Erythroblast (primary cell): ENCODE measurements at regions not wholly inside any gene's neighbourhood (a gene's known extent, or its start where the extent isn't known, plus 50 kb on each side); places are given as distances from the start of the nearest gene placed in this dataset.

ENCODE experiments used
- DNase-seq, 2 experiments: peaks; one replicate each; lab custom pipeline; 2025; lab: John Stamatoyannopoulos, UW
- GATA1 ChIP-seq: IDR thresholded peaks from 2 replicates; pipeline ENCODE4 v1.6.1; 2011; ENCODE audit warnings: low read depth, mild to moderate bottlenecking, control low read depth, low read length, moderate library complexity
- POLR2A ChIP-seq: IDR thresholded peaks from 2 replicates; pipeline ENCODE4 v1.6.1; 2011; ENCODE audit warnings: mild to moderate bottlenecking, low read length

GRCh38 chr2:13093416-13093991, 376.8 kb downstream of the TRIB2 start:
- TF ChIP-seq POLR2A: no peak
- TF ChIP-seq GATA1: no peak

DNA sequence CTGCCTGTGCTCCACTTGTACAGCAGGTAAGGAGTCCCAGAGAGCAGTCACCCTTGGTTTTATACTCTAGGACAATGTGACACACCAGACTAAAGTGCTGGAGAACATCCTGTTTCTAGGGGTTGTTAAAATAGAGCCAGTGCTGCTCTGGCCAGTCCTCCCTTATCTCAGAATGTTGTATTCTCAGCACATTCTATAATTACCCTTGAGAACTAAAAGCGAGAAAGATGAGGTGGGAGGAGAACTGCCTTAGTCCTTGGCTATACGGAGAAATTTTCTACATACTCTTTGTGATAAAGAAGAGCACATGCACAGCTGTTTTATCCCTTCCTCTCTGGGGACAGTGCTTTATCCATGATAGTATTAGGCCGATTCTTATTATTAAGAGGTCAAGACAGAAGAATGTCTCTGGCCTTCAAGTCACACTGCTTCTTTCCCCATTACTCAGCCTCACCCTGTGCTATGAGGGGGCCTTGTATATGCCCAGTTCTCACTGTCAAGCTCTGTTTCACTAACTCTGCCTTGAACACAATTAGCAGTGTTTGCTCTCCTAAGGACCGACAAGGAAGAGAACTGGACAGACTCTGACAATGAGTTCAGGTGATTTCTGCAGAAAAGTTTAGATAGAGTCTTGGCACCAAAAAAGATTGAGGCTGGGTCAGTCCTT, 385.8 kb downstream of the TRIB2 start:
- DNase-seq: no peak
- TF ChIP-seq GATA1 (no peak), POLR2A (no peak)

More at GRCh38 chr2:13093416-13093991, 376.8 kb downstream of the TRIB2 start:
- no peak for DNase-seq

- no peak for DNase-seq
Measured at GRCh38 chr2:13103151-13103550, 386.4 kb downstream of the TRIB2 start.

GRCh38 chr2:13103778-13104493, 387.2 kb downstream of the TRIB2 start:
- DNase-seq: no peak
- no peak for TF ChIP-seq POLR2A

More at GRCh38 chr2:13103151-13103550, 386.4 kb downstream of the TRIB2 start:
- no peak for TF ChIP-seq GATA1
- TF ChIP-seq POLR2A: no peak

DNA sequence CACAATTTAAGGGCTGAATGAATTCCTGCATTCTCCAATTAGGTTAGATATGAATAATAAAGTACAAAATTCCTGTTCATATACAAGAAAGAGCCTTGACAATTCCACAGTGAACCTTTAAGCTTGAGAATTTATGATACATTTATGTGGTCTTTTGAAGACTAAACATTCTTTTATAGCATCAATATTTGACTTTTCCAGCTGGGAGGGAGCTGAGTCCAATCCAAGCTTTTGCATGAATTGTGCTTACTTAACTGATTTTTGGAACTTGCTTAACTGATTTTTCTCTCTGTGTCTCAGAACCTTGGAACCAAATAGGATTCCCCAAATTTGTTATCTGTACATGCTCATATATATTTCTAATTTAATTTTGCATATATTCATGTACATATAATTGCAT, 388.0 kb downstream of the TRIB2 start:
- TF ChIP-seq POLR2A: no peak
- no peak for TF ChIP-seq GATA1
- DNase-seq: no peak

- TF ChIP-seq GATA1 (no peak), POLR2A (no peak)
- DNase-seq: no peak
Measured at GRCh38 chr2:13106302-13106701, 389.6 kb downstream of the TRIB2 start.

GRCh38 chr2:13109516-13109915, 392.8 kb downstream of the TRIB2 start:
- DNase-seq: no peak
- no peak for TF ChIP-seq GATA1
- no peak for TF ChIP-seq POLR2A

DNA sequence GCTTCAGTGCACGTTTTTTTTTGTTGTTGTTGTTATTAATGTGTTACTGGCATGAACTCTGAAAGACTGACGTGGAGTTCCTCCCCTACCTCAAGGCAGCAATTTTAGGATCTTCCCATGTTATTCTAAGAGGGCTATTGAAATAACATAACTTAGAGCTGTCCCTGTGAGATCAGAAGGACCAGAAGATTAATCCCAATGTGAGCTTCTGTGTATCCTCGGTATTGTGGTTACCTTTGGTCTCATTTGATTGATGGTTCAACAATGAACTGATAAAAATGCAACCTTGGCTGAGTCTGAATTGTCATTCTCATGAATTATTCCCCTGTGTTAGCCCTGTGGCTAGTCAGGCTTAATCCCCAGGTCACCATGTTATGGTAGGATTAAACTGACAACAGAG, 394.1 kb downstream of the TRIB2 start:
- no peak for TF ChIP-seq GATA1
- TF ChIP-seq POLR2A: no peak
- DNase-seq: no peak

- DNase-seq: no peak
- TF ChIP-seq GATA1 (no peak), POLR2A (no peak)
Measured at GRCh38 chr2:13113002-13113401, 396.3 kb downstream of the TRIB2 start.

GRCh38 chr2:13114391-13114790, 397.7 kb downstream of the TRIB2 start:
- TF ChIP-seq GATA1 (no peak), POLR2A (no peak)
- DNase-seq: peak; percentile 38 to 62

DNA sequence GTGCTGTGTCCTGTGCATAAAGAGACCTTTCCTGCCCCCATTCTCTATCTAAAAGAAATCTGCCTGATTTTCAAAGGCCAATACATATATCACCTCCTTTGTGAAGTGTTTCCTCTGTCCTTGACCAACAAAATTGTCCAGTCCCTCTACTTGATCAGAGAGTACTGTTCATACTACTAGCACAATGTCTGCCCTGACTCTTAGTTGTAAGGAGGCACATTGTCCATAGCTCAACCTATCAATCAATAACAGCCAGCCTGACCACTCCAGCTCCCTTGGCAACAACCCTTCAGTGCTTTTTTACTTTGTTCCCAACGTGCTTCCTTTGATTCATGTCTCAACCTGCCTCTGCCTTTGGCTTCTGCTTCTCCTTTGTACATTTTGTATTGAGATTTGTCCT, 398.9 kb downstream of the TRIB2 start:
- TF ChIP-seq GATA1 (no peak), POLR2A (no peak)
- DNase-seq: no peak

DNA sequence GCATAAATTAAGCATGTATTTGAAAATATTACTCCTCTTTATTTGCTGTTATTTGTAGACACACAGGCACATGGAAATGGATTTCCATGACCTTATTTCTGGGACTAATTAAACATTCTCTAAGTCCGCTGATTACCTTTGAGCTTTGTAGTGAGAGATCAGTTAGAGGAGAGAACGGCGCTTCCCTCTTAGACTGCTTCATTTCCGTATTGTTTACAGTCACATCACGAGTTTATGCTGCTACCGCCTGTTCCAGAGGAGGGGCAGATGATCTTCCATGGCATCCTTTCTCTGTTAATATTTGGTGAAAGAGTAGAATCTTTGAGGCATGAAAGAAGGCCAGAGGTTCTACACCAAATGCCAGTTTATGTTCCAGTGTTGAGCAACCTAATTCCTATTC, 404.4 kb downstream of the TRIB2 start:
- TF ChIP-seq GATA1: no peak
- no peak for TF ChIP-seq POLR2A
- no peak for DNase-seq

DNA sequence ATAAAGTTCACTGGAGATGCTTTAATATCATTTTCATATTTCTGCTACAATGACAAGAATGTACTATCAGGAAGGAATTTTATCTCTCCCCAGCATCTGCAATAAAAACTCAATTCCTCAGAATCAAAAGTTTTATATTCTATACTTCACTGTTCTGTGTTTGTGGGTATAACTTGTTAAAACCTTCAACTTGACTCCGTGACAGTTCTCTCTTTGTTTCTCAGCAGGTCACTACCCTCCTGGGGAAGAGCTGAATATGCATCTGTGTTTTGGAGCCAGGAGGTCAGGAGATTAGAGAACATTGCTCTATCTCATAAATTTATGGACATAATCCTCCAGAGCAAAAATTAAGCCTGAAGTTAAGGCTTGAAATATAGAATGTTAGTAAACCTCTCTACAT, 411.4 kb downstream of the TRIB2 start:
- TF ChIP-seq GATA1 (no peak), POLR2A (no peak)

GRCh38 chr2:13135369-13135768, 418.6 kb downstream of the TRIB2 start:
- no peak for TF ChIP-seq POLR2A
- no peak for TF ChIP-seq GATA1
- no peak for DNase-seq

More for the DNA sequence above, 411.4 kb downstream of the TRIB2 start:
- DNase-seq: no peak

DNA sequence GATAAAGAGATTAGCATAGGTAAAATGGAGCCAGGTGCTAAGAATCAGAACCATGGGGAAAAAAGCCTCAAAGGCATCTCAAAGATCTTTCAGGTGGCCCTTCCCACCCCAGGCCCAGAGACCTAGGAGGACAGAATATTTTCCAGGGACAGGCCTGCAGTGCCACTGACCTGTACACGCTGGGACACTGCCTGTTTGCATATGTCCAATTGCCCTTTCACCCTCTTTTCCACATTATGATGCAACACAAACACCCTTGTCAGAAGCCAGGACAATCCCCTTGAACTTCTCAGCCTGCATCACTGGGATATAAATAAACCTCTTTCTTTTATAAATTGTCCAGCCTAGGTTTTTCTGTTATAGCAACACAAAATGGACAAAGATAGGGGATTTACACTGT, 419.1 kb downstream of the TRIB2 start:
- no peak for DNase-seq
- no peak for TF ChIP-seq POLR2A
- TF ChIP-seq GATA1: no peak

- no peak for TF ChIP-seq GATA1
- TF ChIP-seq POLR2A: no peak
- no peak for DNase-seq
Measured at GRCh38 chr2:13137679-13138078, 420.9 kb downstream of the TRIB2 start.
